B cell (primary cell): ENCODE measurements at regions not wholly inside any gene's neighbourhood (a gene's known extent, or its start where the extent isn't known, plus 50 kb on each side); places are given as distances from the start of the nearest gene placed in this dataset.
"Not testable (repeated sequence)": the region's sequence is repeated elsewhere in the genome, so short reads cannot be mapped to it uniquely, and the experiment has no call there.

Experiments
- ATAC-seq: fragments of 200-7000 bp; cut with Tn5 transposase; one replicate; pipeline ENCODE4 v1.10.0; 2021; ENCODE audit warnings: low read depth, mild to moderate bottlenecking, moderate number of reproducible peaks, moderate library complexity
- CTCF ChIA-PET: fragments of 350-600 bp; sonication (Branson Sonifier 250); formaldehyde crosslinking; loops from one replicate; lab custom pipeline; 2021; ENCODE audit warnings: antibody characterized with exemption, inconsistent platforms; lab: Charles Lee
- POLR2A ChIA-PET: fragments of 350-600 bp; sonication (Branson Sonifier 250); formaldehyde crosslinking; loops from one replicate; lab custom pipeline; 2021; ENCODE audit warnings: antibody characterized with exemption; lab: Charles Lee
- DNase-seq: peaks from one replicate; pipeline ENCODE4 v3.0.0; 2013
- H2AFZ ChIP-seq: 2 replicates; pipeline ENCODE4 v1.6.1; 2012; ENCODE audit warnings: mild to moderate bottlenecking, low read depth, low read length; ENCODE audit not compliant: insufficient read depth, poor library complexity, severe bottlenecking
- H3K27ac ChIP-seq, 2 donors: 1 replicate in 1 of 2; 2 replicates in 1 of 2; pipeline ENCODE4 v1.5.1; 2012 to 2013; ENCODE audit warnings: low read length in 2 of 2, mild to moderate bottlenecking in 2 of 2, moderate library complexity in 1 of 2
- H3K27me3 ChIP-seq, 4 experiments: fragments of 200-600 bp in 1 of 4; sonication (generic) in 1 of 4; replicated peaks in 1 of 4; 1 replicate in 2 of 4; 2 replicates in 2 of 4; pipeline versions ENCODE4 v1.6.1 to v1.7.0; 2013 to 2016; ENCODE audit warnings: low read length in 3 of 4, mild to moderate bottlenecking in 2 of 4, mixed read lengths in 1 of 4, moderate library complexity in 1 of 4; ENCODE audit not compliant: insufficient read depth in 4 of 4, control insufficient read depth in 3 of 4; ENCODE audit errors: control extremely low read depth in 1 of 4
- H3K36me3 ChIP-seq, 2 experiments: replicated peaks in 1 of 2; 1 replicate in 1 of 2; 2 replicates in 1 of 2; pipeline versions ENCODE4 v1.6.1 to v1.7.1; 2013; ENCODE audit warnings: low read length in 1 of 2; ENCODE audit not compliant: insufficient read depth in 2 of 2, control insufficient read depth in 1 of 2; ENCODE audit errors: control extremely low read depth in 1 of 2, extremely low read depth in 1 of 2
- H3K4me1 ChIP-seq, 2 donors: fragments of 200-600 bp in 1 of 2; sonication (generic) in 1 of 2; 1 replicate in 1 of 2; 2 replicates in 1 of 2; pipeline versions ENCODE4 v1.5.1 to v1.6.1; 2013 to 2017; ENCODE audit warnings: low read length in 2 of 2; ENCODE audit not compliant: control insufficient read depth in 2 of 2, insufficient read depth in 2 of 2
- H3K4me2 ChIP-seq: replicated peaks from 2 replicates; pipeline ENCODE3; 2012; ENCODE audit warnings: mild to moderate bottlenecking, low read depth, low read length; ENCODE audit not compliant: poor library complexity, severe bottlenecking
- H3K4me3 ChIP-seq, 5 experiments: fragments of 200-600 bp in 1 of 5; sonication (generic) in 1 of 5; 1 replicate in 3 of 5; 2 replicates in 2 of 5; pipeline versions ENCODE4 v1.5.1 to v1.7.0; 2011 to 2016; ENCODE audit warnings: low read length in 4 of 5, mild to moderate bottlenecking in 4 of 5, low read depth in 2 of 5, control low read depth in 1 of 5, moderate library complexity in 1 of 5; ENCODE audit not compliant: insufficient read depth in 1 of 5; ENCODE audit errors: control extremely low read depth in 1 of 5, extremely low read depth in 1 of 5
- H3K79me2 ChIP-seq: fragments of 200-600 bp; sonication (generic); one replicate; pipeline ENCODE4 v1.6.0; 2016; ENCODE audit warnings: low read length; ENCODE audit not compliant: control insufficient read depth, insufficient read depth
- H3K9ac ChIP-seq: fragments of 200-600 bp; sonication (generic); 2 replicates; pipeline ENCODE4 v1.6.1; 2017; ENCODE audit warnings: mild to moderate bottlenecking, low read length, moderate library complexity
- H3K9me3 ChIP-seq, 3 donors: one replicate each; pipeline versions ENCODE4 v1.6.1 to v1.7.1; 2013; ENCODE audit warnings: low read length in 2 of 3; ENCODE audit not compliant: control insufficient read depth in 2 of 3, insufficient read depth in 1 of 3; ENCODE audit errors: control extremely low read depth in 1 of 3
- H4K20me1 ChIP-seq: 2 replicates; pipeline ENCODE4 v1.6.0; 2012; ENCODE audit warnings: mild to moderate bottlenecking, low read length; ENCODE audit not compliant: insufficient read depth, control insufficient read depth, poor library complexity, severe bottlenecking
- H3K27ac Mint-ChIP-seq: one replicate; pipeline ENCODE4 v1.8.0; 2021; ENCODE audit warnings: mixed read lengths
- H3K27me3 Mint-ChIP-seq: one replicate; pipeline ENCODE4 v1.8.0; 2021; ENCODE audit warnings: mixed read lengths
- H3K4me1 Mint-ChIP-seq: one replicate; pipeline ENCODE4 v1.8.0; 2021; ENCODE audit warnings: mixed read lengths
- H3K4me3 Mint-ChIP-seq: one replicate; pipeline ENCODE4 v1.8.0; 2021; ENCODE audit warnings: mixed read lengths
- H3K9me3 Mint-ChIP-seq: one replicate; pipeline ENCODE4 v1.8.0; 2022; ENCODE audit warnings: mixed read lengths; ENCODE audit not compliant: insufficient read depth
- EZH2 ChIP-seq: IDR thresholded peaks from 2 replicates; pipeline ENCODE4 v1.6.1; 2012; ENCODE audit warnings: borderline replicate concordance, low read depth, mild to moderate bottlenecking, moderate library complexity, low read length; ENCODE audit not compliant: insufficient read depth, poor library complexity, severe bottlenecking
- WGBS: methylation state at CpG from one replicate; pipeline ENCODE4 v1.1.5; 2013; ENCODE audit warnings: missing lambda C conversion rate; ENCODE audit not compliant: insufficient coverage; 5-methylcytosine and 5-hydroxymethylcytosine counted together
- intact Hi-C: fragments of 100-400 bp; cut with micrococcal nuclease; formaldehyde crosslinking; loops from one replicate; pipeline ENCODE4 v1.10.0; 2022
- TF ChIP-seq, protein P1 (sequence below): fragments of 200-600 bp; IDR thresholded peaks from one replicate; pipeline ENCODE4 v1.8.0; 2022; ENCODE audit warnings: antibody characterized with exemption, mild to moderate bottlenecking

DNA sequence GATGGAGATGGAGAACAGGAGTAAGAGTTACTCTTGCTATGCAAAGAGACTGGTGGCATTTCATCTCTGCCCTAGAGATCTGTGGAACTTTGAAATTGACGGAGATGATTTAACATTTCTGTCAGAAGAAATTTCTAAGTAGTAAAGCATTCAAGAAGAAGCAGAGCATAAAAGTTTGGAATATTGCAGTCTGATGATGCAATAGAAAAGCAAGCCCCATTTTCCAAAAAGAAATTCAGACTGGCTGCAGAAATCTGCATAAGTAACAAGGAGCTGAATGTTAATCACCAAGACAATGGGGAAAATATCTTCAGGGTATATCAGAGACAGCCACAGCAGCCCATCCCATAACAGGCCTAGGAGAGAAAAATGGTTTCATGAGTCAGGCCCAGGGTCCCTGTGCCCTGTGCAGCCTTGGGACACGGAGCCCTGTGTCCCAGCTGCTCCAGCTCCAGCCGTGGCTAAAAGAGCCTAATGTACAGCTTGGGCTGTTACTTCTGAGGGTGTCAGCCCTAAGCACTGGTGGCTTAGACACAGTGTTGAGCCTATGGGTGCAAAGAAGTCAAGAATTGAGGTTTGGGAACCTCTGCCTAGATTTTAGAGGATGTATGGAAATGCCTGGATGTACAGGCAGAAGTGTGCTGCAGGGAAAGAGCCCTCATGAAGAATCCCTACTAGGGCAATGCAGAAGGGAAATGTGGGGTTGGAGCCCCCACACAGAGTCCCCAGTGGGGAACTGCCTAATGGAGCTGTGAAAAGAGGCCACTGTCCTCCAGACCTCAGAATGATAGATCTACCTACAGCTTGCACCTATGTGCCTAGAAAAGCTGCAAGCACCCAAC, 616.6 kb downstream of the SLC16A7 start:
- Mint-ChIP-seq H3K9me3 (peaks cover 8% of the 10 kb centered on the region), H3K27ac (no peak overlapping the region), H3K27me3 (no peaks in the 10 kb centered on the region), H3K4me1 (no peaks in the 10 kb centered on the region), H3K4me3 (no peak overlapping the region)
- Histone ChIP-seq H3K4me2 (no peak overlapping the region), H3K9me3 (peaks cover 0 to 3% (median 0%) of the 10 kb centered on the region in 3 donors), H3K27ac (no peak overlapping the region), H3K4me1 (no peaks in the 10 kb centered on the region), H3K36me3 (no peaks in the 10 kb centered on the region), H3K9ac (no peak overlapping the region), H3K79me2 (no peaks in the 10 kb centered on the region), H4K20me1 (no peaks in the 10 kb centered on the region), H2AFZ (no peak overlapping the region), H3K27me3 (no peaks in the 10 kb centered on the region), H3K4me3 (no peak overlapping the region)
- ChIA-PET POLR2A (no interaction called here), CTCF (no interaction called here)
- no peak for ATAC-seq
- intact Hi-C loops: no loop called here
- TF ChIP-seq, protein P1, sequence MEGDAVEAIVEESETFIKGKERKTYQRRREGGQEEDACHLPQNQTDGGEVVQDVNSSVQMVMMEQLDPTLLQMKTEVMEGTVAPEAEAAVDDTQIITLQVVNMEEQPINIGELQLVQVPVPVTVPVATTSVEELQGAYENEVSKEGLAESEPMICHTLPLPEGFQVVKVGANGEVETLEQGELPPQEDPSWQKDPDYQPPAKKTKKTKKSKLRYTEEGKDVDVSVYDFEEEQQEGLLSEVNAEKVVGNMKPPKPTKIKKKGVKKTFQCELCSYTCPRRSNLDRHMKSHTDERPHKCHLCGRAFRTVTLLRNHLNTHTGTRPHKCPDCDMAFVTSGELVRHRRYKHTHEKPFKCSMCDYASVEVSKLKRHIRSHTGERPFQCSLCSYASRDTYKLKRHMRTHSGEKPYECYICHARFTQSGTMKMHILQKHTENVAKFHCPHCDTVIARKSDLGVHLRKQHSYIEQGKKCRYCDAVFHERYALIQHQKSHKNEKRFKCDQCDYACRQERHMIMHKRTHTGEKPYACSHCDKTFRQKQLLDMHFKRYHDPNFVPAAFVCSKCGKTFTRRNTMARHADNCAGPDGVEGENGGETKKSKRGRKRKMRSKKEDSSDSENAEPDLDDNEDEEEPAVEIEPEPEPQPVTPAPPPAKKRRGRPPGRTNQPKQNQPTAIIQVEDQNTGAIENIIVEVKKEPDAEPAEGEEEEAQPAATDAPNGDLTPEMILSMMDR: no peak
- no peak for TF ChIP-seq EZH2
- WGBS: 68% methylated on average over 2 of the region's 3 CpGs
- DNase-seq: no peak

DNA sequence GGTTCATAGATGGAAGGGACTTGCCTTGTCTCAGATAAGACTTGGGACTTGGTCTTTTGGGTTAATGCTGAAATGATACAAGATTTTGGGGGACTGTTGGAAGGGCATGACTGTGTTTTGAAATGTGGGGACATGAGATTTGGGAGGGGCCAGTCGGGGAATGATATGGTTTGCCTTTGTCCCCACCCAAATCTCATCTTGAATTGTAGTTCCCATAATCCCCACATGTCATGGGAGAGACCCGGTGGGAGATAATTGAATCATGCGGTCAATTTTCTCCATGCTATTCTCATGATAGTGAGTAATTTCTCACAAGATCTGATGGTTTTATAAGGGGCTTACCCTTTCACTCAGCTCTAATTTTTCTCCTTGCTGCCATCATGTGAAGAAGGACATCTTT, 617.4 kb downstream of the SLC16A7 start:
- H3K4me1 Mint-ChIP-seq, H3K9me3 ChIP-seq, CTCF ChIA-PET, POLR2A ChIA-PET, ATAC-seq, intact Hi-C loops, H3K9me3 Mint-ChIP-seq, H3K9ac ChIP-seq, H4K20me1 ChIP-seq, H3K27ac ChIP-seq, H3K27me3 Mint-ChIP-seq, H3K4me3 ChIP-seq, H3K27ac Mint-ChIP-seq, DNase-seq, H3K27me3 ChIP-seq, H3K79me2 ChIP-seq, H3K36me3 ChIP-seq, H3K4me3 Mint-ChIP-seq, H2AFZ ChIP-seq, H3K4me2 ChIP-seq, H3K4me1 ChIP-seq: not testable (repeated sequence)
- WGBS: no CpG with 5 or more reads among the region's 3 CpGs
